Sigmoid colon (tissue), 6 donors: ENCODE measurements at regions not wholly inside any gene's neighbourhood (a gene's known extent, or its start where the extent isn't known, plus 50 kb on each side); places are given as distances from the start of the nearest gene placed in this dataset.

Source experiments
- DNase-seq: peaks from one replicate; pipeline ENCODE4 v3.0.0-alpha.2; 2019
- H3K27ac ChIP-seq, 4 donors: fragments of 200-600 bp; sonication (generic); one replicate each; pipeline ENCODE4 v1.5.1; 2016 to 2019; ENCODE audit warnings: mild to moderate bottlenecking in 1 of 4
- H3K27me3 ChIP-seq, 3 donors: fragments of 200-600 bp; sonication (generic); one replicate each; pipeline ENCODE4 v1.5.1; 2019; ENCODE audit warnings: mild to moderate bottlenecking in 1 of 3
- H3K36me3 ChIP-seq, 4 donors: fragments of 200-600 bp; sonication (generic); one replicate each; pipeline ENCODE4 v1.5.1; 2016 to 2019
- H3K4me1 ChIP-seq, 4 donors: fragments of 200-600 bp; sonication (generic); one replicate each; pipeline ENCODE4 v1.5.1; 2017 to 2019
- H3K4me3 ChIP-seq, 4 donors: fragments of 200-600 bp; sonication (generic); one replicate each; pipeline ENCODE4 v1.5.1; 2017 to 2019; ENCODE audit warnings: mild to moderate bottlenecking in 2 of 4, moderate library complexity in 1 of 4
- H3K9me3 ChIP-seq, 4 donors: fragments of 200-600 bp in 3 of 4; sonication (generic) in 3 of 4; one replicate each; pipeline versions ENCODE4 v1.5.1 to v1.6.1; 2013 to 2019
- EP300 ChIP-seq, 4 donors: sonication (generic); formaldehyde crosslinking; IDR thresholded peaks; one replicate each; pipeline ENCODE4 v1.6.1; 2017; ENCODE audit warnings: antibody characterized with exemption in 4 of 4
- POLR2A ChIP-seq, 2 donors: fragments of 450-650 bp; IDR thresholded peaks; one replicate each; pipeline ENCODE4 v1.6.1; 2016; ENCODE audit warnings: antibody characterized with exemption in 2 of 2, mild to moderate bottlenecking in 2 of 2, moderate library complexity in 2 of 2
- POLR2AphosphoS5 ChIP-seq, 4 donors: sonication (generic); formaldehyde crosslinking; IDR thresholded peaks; one replicate each; pipeline ENCODE4 v1.6.1; 2017; ENCODE audit warnings: antibody characterized with exemption in 4 of 4
- whole genome bisulfite sequencing, 2 donors: extraction: QIAGEN DNeasy Blood & Tissue Kit; methylation state at CpG; one replicate each; pipeline ENCODE4 v1.1.7; 2013; 5-methylcytosine and 5-hydroxymethylcytosine counted together
- intact Hi-C: fragments of 100-400 bp; cut with DNase I; formaldehyde crosslinking; loops from one replicate; pipeline ENCODE4 v1.15.1; 2023
- donor health status: healthy with polysubstance abuse.
- donor health status: healthy.

- no peak for DNase-seq
- TF ChIP-seq POLR2AphosphoS5 (IDR thresholded peaks at IDR 0.05) (no peak), EP300 (IDR thresholded peaks at IDR 0.05) (no peak), POLR2A (IDR thresholded peaks at IDR 0.05) (no peak)
- H3K27ac ChIP-seq = peak overlapping the region in 1 of 4 donors; percentile 22
- H3K27me3 ChIP-seq = no peaks in the 10 kb centered on the region
- 63 to 79% methylated on average over 4 of the region's 4 CpGs for WGBS, 2 donors
- intact Hi-C loops = no loop called here
- H3K36me3 ChIP-seq = no peaks in the 10 kb centered on the region
- peaks cover 0 to 43% (median 16%) of the 10 kb centered on the region in 4 donors for H3K4me1 ChIP-seq
- H3K9me3 ChIP-seq = no peaks in the 10 kb centered on the region
- no peak overlapping the region for H3K4me3 ChIP-seq
Measured at GRCh38 chr11:35088676-35089075, 50.3 kb upstream of the CD44 start.
